GM12865 (cell line): ENCODE measurements at regions not wholly inside any gene's neighbourhood (a gene's known extent, or its start where the extent isn't known, plus 50 kb on each side); places are given as distances from the start of the nearest gene placed in this dataset.
A peak's percentile ranks its signal among the peaks of the same experiment; 100 is the strongest.

Experiments used
- DNase-seq: peaks from one replicate; pipeline ENCODE4 v3.0.0; 2010; ENCODE audit warnings: low read depth
- H3K4me3 ChIP-seq: 2 replicates; pipeline ENCODE4 v1.5.1; 2011; ENCODE audit warnings: mild to moderate bottlenecking, low read depth, low read length, control low read depth
- CTCF ChIP-seq: IDR thresholded peaks from 2 replicates; pipeline ENCODE4 v1.5.1; 2011; ENCODE audit warnings: low read length, control low read depth, low read depth, inconsistent platforms; ENCODE audit not compliant: insufficient read depth; ENCODE audit errors: missing control alignments

GRCh38 chr5:167587772-167588437 lies 703.5 kb upstream of the WWC1 start:
- DNase-seq, result no peak

GRCh38 chr5:167592114-167592513 lies 699.3 kb upstream of the WWC1 start:
- no peak overlapping the region for H3K4me3 ChIP-seq
- no peak for TF ChIP-seq CTCF
- DNase-seq, result no peak

More at GRCh38 chr5:167587772-167588437, 703.5 kb upstream of the WWC1 start:
- no peak overlapping the region for H3K4me3 ChIP-seq
- TF ChIP-seq CTCF, result peak; percentile 9

GRCh38 chr5:167593329-167594060 lies 698.0 kb upstream of the WWC1 start:
- H3K4me3 ChIP-seq, result no peak overlapping the region
- no peak for DNase-seq
- TF ChIP-seq CTCF, result no peak

GRCh38 chr5:167594061-167594435 lies 697.4 kb upstream of the WWC1 start:
- no peak overlapping the region for H3K4me3 ChIP-seq
- TF ChIP-seq CTCF, result no peak
- DNase-seq, result no peak

- TF ChIP-seq CTCF, result no peak
- no peak overlapping the region for H3K4me3 ChIP-seq
- no peak for DNase-seq
Measured at GRCh38 chr5:167594750-167595149, 696.7 kb upstream of the WWC1 start.

GRCh38 chr5:167595196-167595595 lies 696.2 kb upstream of the WWC1 start:
- DNase-seq, result no peak
- TF ChIP-seq CTCF, result no peak
- H3K4me3 ChIP-seq, result no peak overlapping the region
